GM21576 (cell line): ENCODE measurements at regions not wholly inside any gene's neighbourhood (a gene's known extent, or its start where the extent isn't known, plus 50 kb on each side); places are given as distances from the start of the nearest gene placed in this dataset.
"Not testable (repeated sequence)": the region's sequence is repeated elsewhere in the genome, so short reads cannot be mapped to it uniquely, and the experiment has no call there.

Source experiments
- ATAC-seq: cut with Tn5 transposase; IDR thresholded peaks from one replicate; pipeline ENCODE4 v1.9.1; 2021; ENCODE audit warnings: mild to moderate bottlenecking, moderate library complexity; ENCODE audit not compliant: unreplicated experiment

- ATAC-seq: no peak
Measured at GRCh38 chr5:17951392-17952169, 317.3 kb downstream of the TAF11L14 start.

GRCh38 chr5:17952231-17952630, 318.0 kb downstream of the TAF11L14 start:
- no peak for ATAC-seq

GRCh38 chr5:17964067-17964466, 329.8 kb downstream of the TAF11L14 start:
- ATAC-seq: no peak

GRCh38 chr5:17966640-17967402, 332.6 kb downstream of the TAF11L14 start:
- no peak for ATAC-seq

- no peak for ATAC-seq
Measured at GRCh38 chr5:17976404-17976803, 342.1 kb downstream of the TAF11L14 start.

- no peak for ATAC-seq
Measured at GRCh38 chr5:17978954-17979353, 344.7 kb downstream of the TAF11L14 start.

GRCh38 chr5:17982626-17983025, 348.4 kb downstream of the TAF11L14 start:
- not testable (repeated sequence) for ATAC-seq

GRCh38 chr5:17989036-17989435, 354.8 kb downstream of the TAF11L14 start:
- ATAC-seq: no peak

- ATAC-seq: no peak
Measured at GRCh38 chr5:17989567-17990563, 355.6 kb downstream of the TAF11L14 start.

- ATAC-seq: no peak
Measured at GRCh38 chr5:17991775-17992174, 357.5 kb downstream of the TAF11L14 start.

GRCh38 chr5:17992291-17992690, 358.0 kb downstream of the TAF11L14 start:
- no peak for ATAC-seq

- ATAC-seq: no peak
Measured at GRCh38 chr5:17995997-17996396, 361.7 kb downstream of the TAF11L14 start.

GRCh38 chr5:17999858-18000257, 365.6 kb downstream of the TAF11L14 start:
- no peak for ATAC-seq

GRCh38 chr5:18000744-18001143, 366.5 kb downstream of the TAF11L14 start:
- no peak for ATAC-seq

GRCh38 chr5:18003312-18003711, 369.1 kb downstream of the TAF11L14 start:
- no peak for ATAC-seq

- no peak for ATAC-seq
Measured at GRCh38 chr5:18003784-18004183, 369.5 kb downstream of the TAF11L14 start.

GRCh38 chr5:18006235-18006634, 372.0 kb downstream of the TAF11L14 start:
- ATAC-seq: not testable (repeated sequence)

- ATAC-seq: no peak
Measured at GRCh38 chr5:18008940-18009339, 374.7 kb downstream of the TAF11L14 start.

- no peak for ATAC-seq
Measured at GRCh38 chr5:18010053-18010452, 375.8 kb downstream of the TAF11L14 start.

GRCh38 chr5:18018472-18018871, 384.2 kb downstream of the TAF11L14 start:
- no peak for ATAC-seq

GRCh38 chr5:18023275-18023674, 389.0 kb downstream of the TAF11L14 start:
- no peak for ATAC-seq
